ENCODE measurements at regions not wholly inside any gene's neighbourhood (a gene's known extent, or its start where the extent isn't known, plus 50 kb on each side); places are given as distances from the start of the nearest gene placed in this dataset.

- H3K36me3 ChIP-seq (ENCODE audit: control insufficient read depth, insufficient read depth, low read length) = no peaks in the 10 kb centered on the region
- ATAC-seq = no peak
- TF ChIP-seq SIN3A (IDR thresholded peaks at IDR 0.05; ENCODE audit: borderline replicate concordance, insufficient read depth, low read depth, low read length) = no peak
- TF ChIP-seq CTCF (IDR thresholded peaks at IDR 0.05) = no peak
- no peak for TF ChIP-seq POLR2AphosphoS5 (IDR thresholded peaks at IDR 0.05; ENCODE audit: low read depth, low read length)
- TF ChIP-seq TCF7L2 (IDR thresholded peaks at IDR 0.05; ENCODE audit: low read depth, low read length) = no peak
- TF ChIP-seq REST (IDR thresholded peaks at IDR 0.05; ENCODE audit: insufficient read depth in 1 of 2, low read depth in 2 of 2, low read length in 1 of 2) = no peak
- H3K4me3 ChIP-seq (ENCODE audit: low read depth in 2 of 2, low read length in 2 of 2) = no peak overlapping the region
- in situ Hi-C loops (cut with HindIII; ENCODE audit: low pct_unique_long_range_greater_than_20kb, low sequenced_read_pairs) = no loop called here
- CTCF ChIA-PET = no interaction called here
- no peak for DNase-seq (ENCODE audit: low read depth, low spot score)
- no TSS peak for BruUV-seq (replicated peaks)
- no peak overlapping the region for H3K27ac ChIP-seq (ENCODE audit: low read length)
- H3K27me3 ChIP-seq (ENCODE audit: control insufficient read depth, insufficient read depth, low read length) = no peaks in the 10 kb centered on the region
- POLR2A ChIA-PET = no interaction called here
- no peaks in the 10 kb centered on the region for H3K4me1 ChIP-seq (ENCODE audit: control insufficient read depth, insufficient read depth, low read length)
- no peaks in the 10 kb centered on the region for H3K9me3 ChIP-seq (ENCODE audit: control insufficient read depth, insufficient read depth, low read depth, low read length)
- intact Hi-C loops (cut with micrococcal nuclease; ENCODE audit: unreplicated experiment) = no loop called here
Observed at GRCh38 chr12:58651850-58652249, 268.5 kb downstream of the LRIG3 start.

GRCh38 chr12:58654021-58654420, 266.3 kb downstream of the LRIG3 start:
- Histone ChIP-seq H3K4me3 (ENCODE audit: low read depth in 2 of 2, low read length in 2 of 2) (no peak overlapping the region), H3K4me1 (ENCODE audit: control insufficient read depth, insufficient read depth, low read length) (no peaks in the 10 kb centered on the region), H3K9me3 (ENCODE audit: control insufficient read depth, insufficient read depth, low read depth, low read length) (no peaks in the 10 kb centered on the region), H3K36me3 (ENCODE audit: control insufficient read depth, insufficient read depth, low read length) (no peaks in the 10 kb centered on the region), H3K27me3 (ENCODE audit: control insufficient read depth, insufficient read depth, low read length) (no peaks in the 10 kb centered on the region), H3K27ac (ENCODE audit: low read length) (no peak overlapping the region)
- ATAC-seq (no peak), DNase-seq (ENCODE audit: low read depth, low spot score) (no peak)
- BruUV-seq (replicated peaks) = no TSS peak
- TF ChIP-seq SIN3A (IDR thresholded peaks at IDR 0.05; ENCODE audit: borderline replicate concordance, insufficient read depth, low read depth, low read length) (no peak), REST (IDR thresholded peaks at IDR 0.05; ENCODE audit: insufficient read depth in 1 of 2, low read depth in 2 of 2, low read length in 1 of 2) (no peak), CTCF (IDR thresholded peaks at IDR 0.05) (no peak), TCF7L2 (IDR thresholded peaks at IDR 0.05; ENCODE audit: low read depth, low read length) (no peak), POLR2AphosphoS5 (IDR thresholded peaks at IDR 0.05; ENCODE audit: low read depth, low read length) (no peak)
- POLR2A ChIA-PET = no interaction called here
- intact Hi-C loops (cut with micrococcal nuclease; ENCODE audit: unreplicated experiment) = no loop called here
- CTCF ChIA-PET = no interaction called here
- in situ Hi-C loops (cut with HindIII; ENCODE audit: low pct_unique_long_range_greater_than_20kb, low sequenced_read_pairs) = no loop called here

All from Panc1 (cell line).